Effector memory CD4-positive, alpha-beta T cell (primary cell): ENCODE measurements at regions not wholly inside any gene's neighbourhood (a gene's known extent, or its start where the extent isn't known, plus 50 kb on each side); places are given as distances from the start of the nearest gene placed in this dataset.

Source experiments
- DNase-seq, 3 donors: peaks; one replicate each; pipeline ENCODE4 v3.0.0-alpha.2; 2020
- H3K27ac ChIP-seq: 2 replicates; pipeline ENCODE4 v1.7.0; 2013; ENCODE audit warnings: mild to moderate bottlenecking, low read length, moderate library complexity; ENCODE audit not compliant: insufficient read depth, poor library complexity, severe bottlenecking
- H3K27me3 ChIP-seq: replicated peaks from 2 replicates; pipeline ENCODE4 v1.7.0; 2013; ENCODE audit warnings: mild to moderate bottlenecking, low read length; ENCODE audit not compliant: insufficient read depth, control insufficient read depth, poor library complexity, severe bottlenecking
- H3K36me3 ChIP-seq: 2 replicates; pipeline ENCODE4 v1.7.0; 2013; ENCODE audit warnings: mild to moderate bottlenecking, low read length, moderate library complexity; ENCODE audit not compliant: control insufficient read depth, insufficient read depth
- H3K4me1 ChIP-seq: 2 replicates; pipeline ENCODE4 v1.7.0; 2013; ENCODE audit warnings: low read length, mild to moderate bottlenecking; ENCODE audit not compliant: control insufficient read depth, insufficient read depth, poor library complexity, severe bottlenecking
- H3K4me3 ChIP-seq: 2 replicates; pipeline ENCODE4 v1.7.0; 2013; ENCODE audit warnings: low read length, low read depth, mild to moderate bottlenecking; ENCODE audit not compliant: insufficient read depth, poor library complexity, severe bottlenecking
- H3K9me3 ChIP-seq: 2 replicates; pipeline ENCODE4 v1.7.0; 2013; ENCODE audit warnings: mild to moderate bottlenecking, low read length, moderate library complexity; ENCODE audit not compliant: control insufficient read depth

GRCh38 chr18:4636967-4637366 is 181.9 kb upstream of the DLGAP1 start:
- Histone ChIP-seq H3K27ac (no peak overlapping the region), H3K9me3 (no peaks in the 10 kb centered on the region), H3K27me3 (no peaks in the 10 kb centered on the region)

GRCh38 chr18:4631239-4631638 is 176.1 kb upstream of the DLGAP1 start:
- no peaks in the 10 kb centered on the region for H3K4me1 ChIP-seq
- DNase-seq: no peak
- H3K27ac ChIP-seq: no peak overlapping the region
- H3K9me3 ChIP-seq: no peaks in the 10 kb centered on the region
- H3K27me3 ChIP-seq: no peaks in the 10 kb centered on the region
- H3K4me3 ChIP-seq: no peak overlapping the region
- H3K36me3 ChIP-seq: no peaks in the 10 kb centered on the region

More at GRCh38 chr18:4636967-4637366, 181.9 kb upstream of the DLGAP1 start:
- Histone ChIP-seq H3K4me3 (no peak overlapping the region), H3K36me3 (no peaks in the 10 kb centered on the region), H3K4me1 (no peaks in the 10 kb centered on the region)
- no peak for DNase-seq

DNA sequence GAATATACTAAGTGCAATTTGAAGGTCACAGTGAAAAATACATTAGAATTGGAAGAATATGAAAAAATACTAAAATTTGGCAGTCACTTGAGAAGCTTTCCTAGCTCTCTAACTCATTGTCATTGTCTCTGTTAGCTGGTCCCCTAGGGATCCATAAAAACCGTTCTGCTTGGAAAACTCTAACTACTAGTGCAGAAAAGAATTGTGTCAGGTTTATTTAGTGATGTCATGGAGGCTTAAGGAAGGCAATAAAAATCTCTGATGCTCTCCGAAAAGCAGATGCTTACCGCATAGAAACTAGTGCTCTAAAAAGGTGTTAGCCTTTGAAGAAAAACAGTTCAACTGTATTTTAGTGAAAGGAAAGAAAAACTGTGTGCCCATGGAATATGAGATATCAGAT is 150.1 kb upstream of the DLGAP1 start:
- Histone ChIP-seq H3K27me3 (no peaks in the 10 kb centered on the region), H3K4me3 (no peak overlapping the region), H3K27ac (no peak overlapping the region), H3K9me3 (no peaks in the 10 kb centered on the region), H3K36me3 (no peaks in the 10 kb centered on the region), H3K4me1 (no peaks in the 10 kb centered on the region)
- no peak for DNase-seq

DNA sequence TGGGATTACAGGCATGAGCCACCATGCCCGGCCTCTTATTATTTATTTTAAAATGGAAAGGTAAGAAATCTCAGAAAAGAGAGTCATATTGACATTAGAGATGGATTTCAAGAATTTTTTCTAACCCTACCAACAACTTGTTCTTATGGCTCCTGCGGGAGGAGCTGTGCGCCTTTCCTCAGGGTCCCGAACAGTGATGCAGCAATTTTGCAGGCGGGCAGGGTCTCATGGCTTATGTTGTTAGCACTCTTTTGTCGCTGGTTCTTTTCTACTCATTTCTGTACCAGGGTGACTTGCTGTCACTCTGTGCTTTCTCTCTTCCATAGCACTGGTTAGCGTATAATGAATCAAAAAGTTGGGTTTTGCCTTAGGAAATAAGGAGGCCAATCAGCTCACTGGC is 148.8 kb upstream of the DLGAP1 start:
- H3K36me3 ChIP-seq: no peaks in the 10 kb centered on the region
- H3K9me3 ChIP-seq: no peaks in the 10 kb centered on the region
- H3K4me1 ChIP-seq: no peaks in the 10 kb centered on the region
- H3K27ac ChIP-seq: no peak overlapping the region
- no peak for DNase-seq
- no peak overlapping the region for H3K4me3 ChIP-seq
- H3K27me3 ChIP-seq: no peaks in the 10 kb centered on the region

DNA sequence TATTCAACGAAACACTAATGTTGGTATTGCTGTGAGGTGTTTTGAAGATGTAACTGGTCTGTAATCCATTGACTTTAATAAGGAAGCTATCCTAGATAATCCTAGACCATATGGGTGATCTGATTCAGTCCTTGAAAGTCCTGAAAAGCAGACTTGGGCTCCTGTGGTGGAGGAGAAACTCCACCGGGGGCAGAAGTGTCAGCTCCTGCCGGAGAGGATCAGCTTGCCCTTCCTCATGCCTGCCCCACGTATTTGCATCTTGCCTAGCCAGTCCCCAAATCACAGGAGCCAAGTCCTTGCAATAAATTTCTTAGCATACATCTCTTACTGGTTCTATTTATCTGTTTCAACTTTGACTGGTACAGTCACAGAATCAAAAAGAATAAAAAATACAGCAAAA is 144.2 kb upstream of the DLGAP1 start:
- no peak overlapping the region for H3K4me3 ChIP-seq
- no peaks in the 10 kb centered on the region for H3K9me3 ChIP-seq
- no peaks in the 10 kb centered on the region for H3K27me3 ChIP-seq
- no peak for DNase-seq
- H3K36me3 ChIP-seq: no peaks in the 10 kb centered on the region
- H3K27ac ChIP-seq: no peak overlapping the region
- no peaks in the 10 kb centered on the region for H3K4me1 ChIP-seq

DNA sequence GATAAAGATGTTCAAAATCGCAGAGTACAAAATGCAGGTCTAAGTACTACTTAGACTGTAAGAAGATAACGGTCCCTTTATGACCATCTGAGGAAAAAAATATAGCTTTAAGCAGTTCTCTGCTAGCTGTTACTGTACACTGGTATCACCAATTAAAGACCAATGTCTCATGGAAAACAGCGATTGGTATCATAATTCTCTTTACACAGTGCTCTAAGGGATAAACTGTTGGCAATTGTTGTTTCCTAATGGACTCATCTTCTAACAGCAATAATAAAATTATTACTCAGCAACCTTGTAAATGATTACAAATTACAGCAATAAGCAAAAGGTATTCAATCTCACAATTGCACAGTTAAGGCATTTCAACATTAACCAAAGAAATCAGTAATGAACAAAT is 142.2 kb upstream of the DLGAP1 start:
- H3K4me1 ChIP-seq: no peaks in the 10 kb centered on the region
- no peak overlapping the region for H3K4me3 ChIP-seq
- DNase-seq: no peak
- H3K27me3 ChIP-seq: no peaks in the 10 kb centered on the region
- H3K27ac ChIP-seq: no peak overlapping the region
- H3K9me3 ChIP-seq: no peaks in the 10 kb centered on the region
- H3K36me3 ChIP-seq: no peaks in the 10 kb centered on the region

- Histone ChIP-seq H3K27me3 (no peaks in the 10 kb centered on the region), H3K36me3 (no peaks in the 10 kb centered on the region), H3K4me1 (no peaks in the 10 kb centered on the region), H3K4me3 (no peak overlapping the region), H3K27ac (no peak overlapping the region), H3K9me3 (no peaks in the 10 kb centered on the region)
- no peak for DNase-seq
These were observed 138.8 kb upstream of the DLGAP1 start for GRCh38 chr18:4593895-4594294.

- Histone ChIP-seq H3K4me1 (no peaks in the 10 kb centered on the region), H3K4me3 (no peak overlapping the region), H3K9me3 (no peaks in the 10 kb centered on the region), H3K27ac (no peak overlapping the region), H3K36me3 (no peaks in the 10 kb centered on the region), H3K27me3 (no peaks in the 10 kb centered on the region)
- no peak for DNase-seq
These were observed 138.4 kb upstream of the DLGAP1 start for GRCh38 chr18:4593459-4593858.

- Histone ChIP-seq H3K27ac (no peak overlapping the region), H3K9me3 (no peaks in the 10 kb centered on the region), H3K4me1 (no peaks in the 10 kb centered on the region), H3K4me3 (no peak overlapping the region), H3K27me3 (no peaks in the 10 kb centered on the region), H3K36me3 (no peaks in the 10 kb centered on the region)
- no peak for DNase-seq
These were observed 134.1 kb upstream of the DLGAP1 start for GRCh38 chr18:4589056-4589800.

- Histone ChIP-seq H3K27me3 (no peaks in the 10 kb centered on the region), H3K9me3 (no peaks in the 10 kb centered on the region), H3K27ac (no peak overlapping the region), H3K4me3 (no peak overlapping the region), H3K36me3 (no peaks in the 10 kb centered on the region), H3K4me1 (no peaks in the 10 kb centered on the region)
- no peak for DNase-seq
These were observed 132.1 kb upstream of the DLGAP1 start for GRCh38 chr18:4587204-4587603.
